Tibial nerve (tissue), 4 donors: ENCODE measurements at regions not wholly inside any gene's neighbourhood (a gene's known extent, or its start where the extent isn't known, plus 50 kb on each side); places are given as distances from the start of the nearest gene placed in this dataset.

Experiments
- DNase-seq, 2 donors: peaks; one replicate each; pipeline ENCODE4 v3.0.0-alpha.2; 2019; ENCODE audit warnings: low spot score in 2 of 2
- H3K27ac ChIP-seq, 4 donors: fragments of 200-600 bp; sonication (generic) in 3 of 4; one replicate each; pipeline ENCODE4 v1.5.1; 2017 to 2019; ENCODE audit warnings: mild to moderate bottlenecking in 1 of 4
- H3K27me3 ChIP-seq, 2 donors: fragments of 200-600 bp; sonication (generic) in 1 of 2; one replicate each; pipeline versions ENCODE4 v1.5.1 to v1.6.0; 2017 to 2019
- H3K36me3 ChIP-seq, 3 donors: fragments of 200-600 bp; sonication (generic); one replicate each; pipeline ENCODE4 v1.5.1; 2018 to 2019
- H3K4me1 ChIP-seq, 4 donors: fragments of 200-600 bp; sonication (generic) in 3 of 4; one replicate each; pipeline ENCODE4 v1.5.1; 2017 to 2019
- H3K4me3 ChIP-seq, 4 donors: fragments of 200-600 bp; sonication (generic) in 3 of 4; one replicate each; pipeline ENCODE4 v1.5.1; 2017 to 2019; ENCODE audit warnings: mild to moderate bottlenecking in 1 of 4, moderate library complexity in 1 of 4
- H3K9me3 ChIP-seq, 4 donors: fragments of 200-600 bp; sonication (generic) in 3 of 4; one replicate each; pipeline ENCODE4 v1.5.1; 2017 to 2019
- EP300 ChIP-seq, 2 donors: sonication (generic); formaldehyde crosslinking; IDR thresholded peaks; one replicate each; pipeline ENCODE4 v1.6.1; 2017; ENCODE audit warnings: antibody characterized with exemption in 2 of 2, mild to moderate bottlenecking in 1 of 2
- POLR2A ChIP-seq, 2 donors: fragments of 450-650 bp; IDR thresholded peaks; one replicate each; pipeline ENCODE4 v1.6.1; 2017; ENCODE audit warnings: antibody characterized with exemption in 2 of 2, mild to moderate bottlenecking in 2 of 2, moderate library complexity in 2 of 2
- WGBS, 2 donors: methylation state at CpG; one replicate each; pipeline ENCODE4 v1.1.5; 2018; 5-methylcytosine and 5-hydroxymethylcytosine counted together
- TF ChIP-seq, protein P1 (sequence below), 5 experiments: fragments of 200-600 bp in 3 of 5; fragments of 450-650 bp in 2 of 5; sonication (generic) in 3 of 5; IDR thresholded peaks; one replicate each; pipeline ENCODE4 v1.5.1; 2016 to 2019; ENCODE audit warnings: antibody characterized with exemption in 5 of 5, mild to moderate bottlenecking in 3 of 5, moderate library complexity in 2 of 5

GRCh38 chr1:209349363-209350308, 233.9 kb upstream of the CAMK1G start:
- H3K27me3 ChIP-seq, result no peaks in the 10 kb centered on the region
- H3K36me3 ChIP-seq, result no peaks in the 10 kb centered on the region
- no peaks in the 10 kb centered on the region for H3K9me3 ChIP-seq
- TF ChIP-seq, protein P1, sequence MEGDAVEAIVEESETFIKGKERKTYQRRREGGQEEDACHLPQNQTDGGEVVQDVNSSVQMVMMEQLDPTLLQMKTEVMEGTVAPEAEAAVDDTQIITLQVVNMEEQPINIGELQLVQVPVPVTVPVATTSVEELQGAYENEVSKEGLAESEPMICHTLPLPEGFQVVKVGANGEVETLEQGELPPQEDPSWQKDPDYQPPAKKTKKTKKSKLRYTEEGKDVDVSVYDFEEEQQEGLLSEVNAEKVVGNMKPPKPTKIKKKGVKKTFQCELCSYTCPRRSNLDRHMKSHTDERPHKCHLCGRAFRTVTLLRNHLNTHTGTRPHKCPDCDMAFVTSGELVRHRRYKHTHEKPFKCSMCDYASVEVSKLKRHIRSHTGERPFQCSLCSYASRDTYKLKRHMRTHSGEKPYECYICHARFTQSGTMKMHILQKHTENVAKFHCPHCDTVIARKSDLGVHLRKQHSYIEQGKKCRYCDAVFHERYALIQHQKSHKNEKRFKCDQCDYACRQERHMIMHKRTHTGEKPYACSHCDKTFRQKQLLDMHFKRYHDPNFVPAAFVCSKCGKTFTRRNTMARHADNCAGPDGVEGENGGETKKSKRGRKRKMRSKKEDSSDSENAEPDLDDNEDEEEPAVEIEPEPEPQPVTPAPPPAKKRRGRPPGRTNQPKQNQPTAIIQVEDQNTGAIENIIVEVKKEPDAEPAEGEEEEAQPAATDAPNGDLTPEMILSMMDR (IDR thresholded peaks at IDR 0.05), result no peak
- TF ChIP-seq EP300 (IDR thresholded peaks at IDR 0.05), result no peak
- no peak for TF ChIP-seq POLR2A (IDR thresholded peaks at IDR 0.05)
- H3K4me1 ChIP-seq, result peaks cover 0 to 4% (median 0%) of the 10 kb centered on the region in 4 donors
- no peak overlapping the region for H3K4me3 ChIP-seq
- no peak for DNase-seq
- WGBS, 2 donors, result 40 to 43% methylated on average over 9 of the region's 9 CpGs
- H3K27ac ChIP-seq, result no peak overlapping the region

DNA sequence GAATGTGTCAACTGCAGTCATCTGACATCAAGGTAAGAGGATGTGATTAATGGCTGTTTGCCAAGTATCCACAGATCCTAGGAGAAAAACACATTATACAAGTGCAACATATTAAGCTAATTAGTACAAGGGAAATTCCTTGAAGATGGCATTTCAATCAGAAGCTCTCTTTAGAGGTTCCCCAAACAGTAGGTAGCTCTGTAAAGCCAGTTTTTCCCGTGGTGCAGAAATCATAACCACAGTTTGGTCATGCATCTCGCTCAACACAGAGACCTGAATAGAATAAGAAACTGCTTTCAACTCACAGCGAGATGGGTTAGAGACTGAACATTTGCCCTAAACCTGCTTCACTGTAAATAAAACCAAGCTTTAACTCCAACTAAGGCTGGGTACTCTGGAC, 230.5 kb upstream of the CAMK1G start:
- Histone ChIP-seq H3K27me3 (no peaks in the 10 kb centered on the region), H3K4me3 (no peak overlapping the region), H3K27ac (no peak overlapping the region), H3K4me1 (peaks cover 0 to 5% (median 0%) of the 10 kb centered on the region in 4 donors), H3K36me3 (no peaks in the 10 kb centered on the region), H3K9me3 (no peaks in the 10 kb centered on the region)
- 78% methylated on average over 3 of the region's 3 CpGs for WGBS, 2 donors
- TF ChIP-seq, protein P1 (IDR thresholded peaks at IDR 0.05), result no peak
- TF ChIP-seq EP300 (IDR thresholded peaks at IDR 0.05) (no peak), POLR2A (IDR thresholded peaks at IDR 0.05) (no peak)
- no peak for DNase-seq

DNA sequence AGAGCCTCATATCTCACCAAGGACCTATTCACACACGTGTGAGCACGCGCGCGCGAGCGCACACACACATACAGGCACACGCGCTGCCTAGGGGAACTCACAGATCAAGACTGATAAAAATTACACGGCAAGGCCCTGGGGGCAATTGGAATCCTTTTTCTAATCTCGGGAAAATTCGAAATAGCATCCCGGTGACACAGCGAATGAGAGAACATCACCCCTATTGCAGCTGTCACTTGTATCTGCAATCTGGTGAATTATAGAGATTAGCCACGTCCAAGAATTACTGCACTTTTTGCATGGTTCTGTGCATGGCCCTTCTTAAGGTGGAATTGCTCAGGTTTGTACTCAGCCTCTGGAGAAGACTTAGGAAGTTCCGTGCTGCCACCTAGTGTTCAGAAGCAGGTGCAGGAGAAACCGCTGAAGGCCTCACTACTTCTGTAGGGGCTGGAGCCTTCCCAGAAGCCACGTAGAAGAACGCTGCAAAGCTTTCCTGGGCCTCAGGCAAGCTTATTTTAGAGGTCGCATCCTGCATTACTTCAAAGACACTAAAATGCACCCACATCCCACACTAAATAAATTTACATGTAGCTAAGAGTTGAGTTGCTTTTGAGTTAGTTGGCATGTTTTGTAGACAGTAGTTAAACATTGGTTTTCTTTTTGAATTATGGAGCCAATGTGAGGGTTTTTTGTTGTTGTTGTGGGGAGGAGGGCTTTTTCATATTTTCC, 229.2 kb upstream of the CAMK1G start:
- no peak for TF ChIP-seq EP300 (IDR thresholded peaks at IDR 0.05)
- TF ChIP-seq, protein P1 (IDR thresholded peaks at IDR 0.05), result peak; percentile 48 to 61 (median 55)
- H3K4me3 ChIP-seq, result no peak overlapping the region
- WGBS, 2 donors, result 49 to 52% methylated on average over 20 of the region's 20 CpGs
- peak; percentile 43 to 80 for DNase-seq
- H3K36me3 ChIP-seq, result no peaks in the 10 kb centered on the region
- H3K9me3 ChIP-seq, result no peaks in the 10 kb centered on the region
- H3K27ac ChIP-seq, result no peak overlapping the region
- H3K27me3 ChIP-seq, result no peaks in the 10 kb centered on the region
- H3K4me1 ChIP-seq, result peaks cover 0 to 5% (median 0%) of the 10 kb centered on the region in 4 donors

DNA sequence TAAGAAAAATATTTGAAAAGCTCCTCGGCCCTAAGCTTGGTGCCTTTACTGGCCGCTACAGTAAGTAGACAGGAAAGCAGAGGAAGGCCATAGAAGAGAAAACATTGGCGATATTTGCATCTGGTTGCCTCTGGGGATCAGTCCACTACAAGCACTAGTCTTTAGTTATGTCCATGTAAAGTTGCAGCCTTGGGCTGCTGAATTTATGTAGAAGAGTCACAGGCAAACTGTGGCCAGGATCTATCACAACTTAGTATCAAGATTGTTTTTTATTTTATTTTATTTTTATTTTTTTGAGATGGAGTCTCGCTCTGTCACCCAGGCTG, 228.7 kb upstream of the CAMK1G start:
- Histone ChIP-seq H3K9me3 (no peaks in the 10 kb centered on the region), H3K36me3 (no peaks in the 10 kb centered on the region), H3K4me3 (no peak overlapping the region), H3K27ac (no peak overlapping the region), H3K27me3 (no peaks in the 10 kb centered on the region), H3K4me1 (peaks cover 0 to 5% (median 0%) of the 10 kb centered on the region in 4 donors)
- WGBS, 2 donors, result 72 to 75% methylated on average over 4 of the region's 4 CpGs
- TF ChIP-seq EP300 (IDR thresholded peaks at IDR 0.05), result no peak
- TF ChIP-seq, protein P1 (IDR thresholded peaks at IDR 0.05), result no peak
- TF ChIP-seq POLR2A (IDR thresholded peaks at IDR 0.05), result no peak
- no peak for DNase-seq

DNA sequence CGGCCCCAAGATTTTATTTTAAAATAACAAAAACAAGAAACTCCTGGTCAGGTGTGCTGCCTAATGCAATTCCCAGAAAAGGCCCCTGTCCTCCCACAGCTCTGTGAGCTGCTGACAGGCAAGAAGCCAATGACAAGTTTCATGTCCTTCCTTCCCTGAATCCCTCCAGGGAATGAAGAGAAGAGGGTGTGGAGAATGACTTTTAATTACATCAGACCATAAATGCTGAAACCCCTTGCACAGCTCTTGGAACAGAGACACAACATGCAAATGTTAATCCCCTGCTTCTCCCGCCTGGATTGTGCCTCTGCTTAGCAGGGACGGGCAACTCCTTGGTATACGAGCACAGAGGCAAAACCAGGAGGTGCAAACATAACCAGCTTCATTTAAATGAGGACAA, 228.1 kb upstream of the CAMK1G start:
- Histone ChIP-seq H3K36me3 (no peaks in the 10 kb centered on the region), H3K27me3 (no peaks in the 10 kb centered on the region), H3K4me1 (peaks cover 0 to 5% (median 0%) of the 10 kb centered on the region in 4 donors), H3K27ac (no peak overlapping the region), H3K9me3 (no peaks in the 10 kb centered on the region), H3K4me3 (no peak overlapping the region)
- TF ChIP-seq EP300 (IDR thresholded peaks at IDR 0.05) (no peak), POLR2A (IDR thresholded peaks at IDR 0.05) (no peak)
- TF ChIP-seq, protein P1 (IDR thresholded peaks at IDR 0.05), result no peak
- no peak for DNase-seq
- WGBS, 2 donors, result 74 to 75% methylated on average over 4 of the region's 4 CpGs
